MG63 (cell line): ENCODE measurements at regions not wholly inside any gene's neighbourhood (a gene's known extent, or its start where the extent isn't known, plus 50 kb on each side); places are given as distances from the start of the nearest gene placed in this dataset.

Source experiments
- DNase-seq: peaks from one replicate; pipeline ENCODE4 v3.0.0-alpha.2; 2020
- H3K27me3 ChIP-seq: fragments of 250-450 bp; sonication (Bioruptor Pico); 2 replicates; pipeline ENCODE4 v1.5.1; 2020; ENCODE audit warnings: mild to moderate bottlenecking, moderate library complexity
- H3K36me3 ChIP-seq: fragments of 250-450 bp; sonication (Bioruptor Pico); 2 replicates; pipeline ENCODE4 v1.5.1; 2020; ENCODE audit warnings: mild to moderate bottlenecking, moderate library complexity
- H3K4me3 ChIP-seq: fragments of 250-450 bp; sonication (Bioruptor Pico); 2 replicates; pipeline ENCODE4 v1.5.1; 2020; ENCODE audit warnings: mild to moderate bottlenecking, moderate library complexity
- H3K9me3 ChIP-seq: fragments of 250-450 bp; sonication (Bioruptor Pico); 2 replicates; pipeline ENCODE4 v1.5.1; 2020; ENCODE audit warnings: mild to moderate bottlenecking, moderate library complexity

GRCh38 chr4:11549525-11549924 lies 120.8 kb upstream of the HS3ST1 start:
- Histone ChIP-seq H3K27me3 (no peaks in the 10 kb centered on the region), H3K9me3 (no peaks in the 10 kb centered on the region), H3K36me3 (no peaks in the 10 kb centered on the region), H3K4me3 (no peak overlapping the region)
- no peak for DNase-seq

GRCh38 chr4:11548597-11549082 lies 119.9 kb upstream of the HS3ST1 start:
- Histone ChIP-seq H3K9me3 (no peaks in the 10 kb centered on the region), H3K4me3 (no peak overlapping the region), H3K36me3 (no peaks in the 10 kb centered on the region), H3K27me3 (no peaks in the 10 kb centered on the region)
- DNase-seq = no peak

- no peaks in the 10 kb centered on the region for H3K27me3 ChIP-seq
- H3K4me3 ChIP-seq = no peak overlapping the region
- no peaks in the 10 kb centered on the region for H3K36me3 ChIP-seq
- no peaks in the 10 kb centered on the region for H3K9me3 ChIP-seq
- no peak for DNase-seq
Measured at GRCh38 chr4:11546391-11547175, 117.9 kb upstream of the HS3ST1 start.

GRCh38 chr4:11545651-11546050 lies 117.0 kb upstream of the HS3ST1 start:
- Histone ChIP-seq H3K9me3 (no peaks in the 10 kb centered on the region), H3K27me3 (no peaks in the 10 kb centered on the region), H3K4me3 (no peak overlapping the region), H3K36me3 (no peaks in the 10 kb centered on the region)
- DNase-seq = no peak

GRCh38 chr4:11544211-11544610 lies 115.5 kb upstream of the HS3ST1 start:
- no peak for DNase-seq
- Histone ChIP-seq H3K36me3 (no peaks in the 10 kb centered on the region), H3K27me3 (no peaks in the 10 kb centered on the region), H3K4me3 (no peak overlapping the region), H3K9me3 (no peaks in the 10 kb centered on the region)

GRCh38 chr4:11543706-11544105 lies 115.0 kb upstream of the HS3ST1 start:
- Histone ChIP-seq H3K36me3 (no peaks in the 10 kb centered on the region), H3K9me3 (no peaks in the 10 kb centered on the region), H3K4me3 (no peak overlapping the region), H3K27me3 (no peaks in the 10 kb centered on the region)
- peak; percentile 10 for DNase-seq

GRCh38 chr4:11542952-11543351 lies 114.3 kb upstream of the HS3ST1 start:
- Histone ChIP-seq H3K36me3 (no peaks in the 10 kb centered on the region), H3K4me3 (no peak overlapping the region), H3K27me3 (no peaks in the 10 kb centered on the region), H3K9me3 (no peaks in the 10 kb centered on the region)
- no peak for DNase-seq

- DNase-seq = no peak
- H3K27me3 ChIP-seq = no peaks in the 10 kb centered on the region
- no peaks in the 10 kb centered on the region for H3K9me3 ChIP-seq
- H3K36me3 ChIP-seq = no peaks in the 10 kb centered on the region
- no peak overlapping the region for H3K4me3 ChIP-seq
Measured at GRCh38 chr4:11537846-11538245, 109.2 kb upstream of the HS3ST1 start.

- Histone ChIP-seq H3K36me3 (no peaks in the 10 kb centered on the region), H3K27me3 (no peaks in the 10 kb centered on the region), H3K4me3 (no peak overlapping the region), H3K9me3 (no peaks in the 10 kb centered on the region)
- DNase-seq = no peak
Measured at GRCh38 chr4:11535333-11535732, 106.6 kb upstream of the HS3ST1 start.

GRCh38 chr4:11534623-11535302 lies 106.1 kb upstream of the HS3ST1 start:
- Histone ChIP-seq H3K36me3 (no peaks in the 10 kb centered on the region), H3K27me3 (no peaks in the 10 kb centered on the region), H3K9me3 (no peaks in the 10 kb centered on the region), H3K4me3 (no peak overlapping the region)
- no peak for DNase-seq

GRCh38 chr4:11532138-11532537 lies 103.4 kb upstream of the HS3ST1 start:
- DNase-seq = no peak
- Histone ChIP-seq H3K9me3 (no peaks in the 10 kb centered on the region), H3K4me3 (no peak overlapping the region), H3K36me3 (no peaks in the 10 kb centered on the region), H3K27me3 (no peaks in the 10 kb centered on the region)

- Histone ChIP-seq H3K4me3 (no peak overlapping the region), H3K27me3 (no peaks in the 10 kb centered on the region), H3K36me3 (no peaks in the 10 kb centered on the region), H3K9me3 (no peaks in the 10 kb centered on the region)
- DNase-seq = peak; percentile 4
Measured at GRCh38 chr4:11529625-11530201, 101.0 kb upstream of the HS3ST1 start.

- no peaks in the 10 kb centered on the region for H3K27me3 ChIP-seq
- DNase-seq = no peak
- H3K4me3 ChIP-seq = no peak overlapping the region
- H3K9me3 ChIP-seq = no peaks in the 10 kb centered on the region
- no peaks in the 10 kb centered on the region for H3K36me3 ChIP-seq
Measured at GRCh38 chr4:11525085-11525484, 96.4 kb upstream of the HS3ST1 start.

- H3K9me3 ChIP-seq = no peaks in the 10 kb centered on the region
- DNase-seq = no peak
- H3K36me3 ChIP-seq = no peaks in the 10 kb centered on the region
Measured at GRCh38 chr4:11518754-11519153, 90.1 kb upstream of the HS3ST1 start.

GRCh38 chr4:11514779-11515419 lies 86.2 kb upstream of the HS3ST1 start:
- no peak for DNase-seq

More at GRCh38 chr4:11518754-11519153, 90.1 kb upstream of the HS3ST1 start:
- no peak overlapping the region for H3K4me3 ChIP-seq
- no peaks in the 10 kb centered on the region for H3K27me3 ChIP-seq

GRCh38 chr4:11514003-11514402 lies 85.3 kb upstream of the HS3ST1 start:
- Histone ChIP-seq H3K36me3 (no peaks in the 10 kb centered on the region), H3K4me3 (no peak overlapping the region), H3K27me3 (no peaks in the 10 kb centered on the region), H3K9me3 (no peaks in the 10 kb centered on the region)
- no peak for DNase-seq

More at GRCh38 chr4:11514779-11515419, 86.2 kb upstream of the HS3ST1 start:
- no peaks in the 10 kb centered on the region for H3K9me3 ChIP-seq
- H3K27me3 ChIP-seq = no peaks in the 10 kb centered on the region
- no peak overlapping the region for H3K4me3 ChIP-seq
- no peaks in the 10 kb centered on the region for H3K36me3 ChIP-seq

GRCh38 chr4:11512871-11513270 lies 84.2 kb upstream of the HS3ST1 start:
- DNase-seq = no peak
- Histone ChIP-seq H3K27me3 (no peaks in the 10 kb centered on the region), H3K36me3 (no peaks in the 10 kb centered on the region), H3K4me3 (no peak overlapping the region), H3K9me3 (no peaks in the 10 kb centered on the region)
